ENCODE measurements at regions not wholly inside any gene's neighbourhood (a gene's known extent, or its start where the extent isn't known, plus 50 kb on each side); places are given as distances from the start of the nearest gene placed in this dataset.

- no peak for TF ChIP-seq POLR2AphosphoS5 (IDR thresholded peaks at IDR 0.05)
- no peak for TF ChIP-seq CTCF (IDR thresholded peaks at IDR 0.05)
- TF ChIP-seq POLR2A (IDR thresholded peaks at IDR 0.05) = no peak
Observed at GRCh38 chr13:81302125-81302524, 961.2 kb upstream of the SPRY2 start.
